KBM-7 (cell line): ENCODE measurements at regions not wholly inside any gene's neighbourhood (a gene's known extent, or its start where the extent isn't known, plus 50 kb on each side); places are given as distances from the start of the nearest gene placed in this dataset.
"Not testable (repeated sequence)": the region's sequence is repeated elsewhere in the genome, so short reads cannot be mapped to it uniquely, and the experiment has no call there.

ENCODE experiments used
- DNase-seq: peaks from one replicate; pipeline ENCODE4 v3.0.0-alpha.2; 2015
- in situ Hi-C: fragments of 300-500 bp; cut with MboI; formaldehyde crosslinking; loops from 2 replicates; pipeline ENCODE4 v1.14.3; 2020; ENCODE audit warnings: low sequenced_read_pairs, low pct_unique_long_range_greater_than_20kb, mixed read lengths

GRCh38 chr1:168824418-168825065 lies 95.5 kb upstream of the DPT start:
- DNase-seq = no peak
- in situ Hi-C loops = no loop called here

- DNase-seq = no peak
- in situ Hi-C loops = no loop called here
Observed at GRCh38 chr1:168825129-168825528, 96.1 kb upstream of the DPT start.

GRCh38 chr1:168825820-168826219 lies 96.8 kb upstream of the DPT start:
- no peak for DNase-seq
- in situ Hi-C loops = no loop called here

- in situ Hi-C loops = no loop called here
- no peak for DNase-seq
Observed at GRCh38 chr1:168826269-168826668, 97.3 kb upstream of the DPT start.

- in situ Hi-C loops = no loop called here
- DNase-seq = no peak
Observed at GRCh38 chr1:168827557-168827956, 98.6 kb upstream of the DPT start.

- no peak for DNase-seq
Observed at GRCh38 chr1:168829876-168830275, 100.9 kb upstream of the DPT start.

GRCh38 chr1:168830562-168830961 lies 101.6 kb upstream of the DPT start:
- no peak for DNase-seq
- in situ Hi-C loops = no loop called here

More at GRCh38 chr1:168829876-168830275, 100.9 kb upstream of the DPT start:
- in situ Hi-C loops = no loop called here

- DNase-seq = no peak
- in situ Hi-C loops = no loop called here
Observed at GRCh38 chr1:168832661-168833060, 103.7 kb upstream of the DPT start.

GRCh38 chr1:168833362-168833761 lies 104.4 kb upstream of the DPT start:
- no peak for DNase-seq
- in situ Hi-C loops = no loop called here

- DNase-seq = peak; percentile 24
- in situ Hi-C loops = no loop called here
Observed at GRCh38 chr1:168833801-168834224, 104.8 kb upstream of the DPT start.

- no peak for DNase-seq
- in situ Hi-C loops = no loop called here
Observed at GRCh38 chr1:168834225-168834872, 105.3 kb upstream of the DPT start.

GRCh38 chr1:168835176-168835575 lies 106.2 kb upstream of the DPT start:
- in situ Hi-C loops = no loop called here
- DNase-seq = peak; percentile 11

- in situ Hi-C loops = no loop called here
Observed at GRCh38 chr1:168835791-168836190, 106.8 kb upstream of the DPT start.

GRCh38 chr1:168836469-168836868 lies 107.5 kb upstream of the DPT start:
- DNase-seq = no peak
- in situ Hi-C loops = no loop called here

More at GRCh38 chr1:168835791-168836190, 106.8 kb upstream of the DPT start:
- DNase-seq = no peak

GRCh38 chr1:168837230-168837629 lies 108.2 kb upstream of the DPT start:
- in situ Hi-C loops = not testable (repeated sequence)

GRCh38 chr1:168842306-168842705 lies 113.3 kb upstream of the DPT start:
- DNase-seq = no peak
- in situ Hi-C loops = no loop called here

More at GRCh38 chr1:168837230-168837629, 108.2 kb upstream of the DPT start:
- not testable (repeated sequence) for DNase-seq

- no peak for DNase-seq
- in situ Hi-C loops = no loop called here
Observed at GRCh38 chr1:168842916-168843315, 113.9 kb upstream of the DPT start.

- in situ Hi-C loops = no loop called here
- DNase-seq = no peak
Observed at GRCh38 chr1:168843401-168843800, 114.4 kb upstream of the DPT start.

GRCh38 chr1:168843950-168844349 lies 114.9 kb upstream of the DPT start:
- no peak for DNase-seq
- in situ Hi-C loops = no loop called here

GRCh38 chr1:168845140-168845539 lies 116.1 kb upstream of the DPT start:
- in situ Hi-C loops = no loop called here
- no peak for DNase-seq

- no peak for DNase-seq
- in situ Hi-C loops = no loop called here
Observed at GRCh38 chr1:168848051-168848450, 119.0 kb upstream of the DPT start.
